GM06990 (cell line): ENCODE measurements at regions not wholly inside any gene's neighbourhood (a gene's known extent, or its start where the extent isn't known, plus 50 kb on each side); places are given as distances from the start of the nearest gene placed in this dataset.
A peak's percentile ranks its signal among the peaks of the same experiment; 100 is the strongest.

Source experiments
- DNase-seq: peaks from one replicate; pipeline ENCODE4 v3.0.0-alpha.2; 2011; ENCODE audit not compliant: insufficient read length; ENCODE audit errors: extremely low read depth
- H3K27me3 ChIP-seq: replicated peaks from 2 replicates; pipeline ENCODE4 v1.6.0; 2011; ENCODE audit warnings: low read length; ENCODE audit not compliant: control insufficient read depth, insufficient read depth
- H3K36me3 ChIP-seq: 2 replicates; pipeline ENCODE4 v1.5.1; 2011; ENCODE audit warnings: low read length; ENCODE audit not compliant: control insufficient read depth, insufficient read depth
- H3K4me3 ChIP-seq: replicated peaks from 2 replicates; pipeline ENCODE4 v1.5.1; 2011; ENCODE audit warnings: low read depth, mild to moderate bottlenecking, control low read depth, low read length
- TF ChIP-seq, protein P1 (sequence below): IDR thresholded peaks from 2 replicates; pipeline ENCODE4 v1.5.1; 2011; ENCODE audit warnings: low read length, control low read depth, mild to moderate bottlenecking, inconsistent platforms; ENCODE audit not compliant: insufficient read depth, poor library complexity, severe bottlenecking

- no peak for DNase-seq
- peaks cover 2% of the 10 kb centered on the region; the same call in 1 of the 2 replicates for H3K27me3 ChIP-seq
- TF ChIP-seq, protein P1, sequence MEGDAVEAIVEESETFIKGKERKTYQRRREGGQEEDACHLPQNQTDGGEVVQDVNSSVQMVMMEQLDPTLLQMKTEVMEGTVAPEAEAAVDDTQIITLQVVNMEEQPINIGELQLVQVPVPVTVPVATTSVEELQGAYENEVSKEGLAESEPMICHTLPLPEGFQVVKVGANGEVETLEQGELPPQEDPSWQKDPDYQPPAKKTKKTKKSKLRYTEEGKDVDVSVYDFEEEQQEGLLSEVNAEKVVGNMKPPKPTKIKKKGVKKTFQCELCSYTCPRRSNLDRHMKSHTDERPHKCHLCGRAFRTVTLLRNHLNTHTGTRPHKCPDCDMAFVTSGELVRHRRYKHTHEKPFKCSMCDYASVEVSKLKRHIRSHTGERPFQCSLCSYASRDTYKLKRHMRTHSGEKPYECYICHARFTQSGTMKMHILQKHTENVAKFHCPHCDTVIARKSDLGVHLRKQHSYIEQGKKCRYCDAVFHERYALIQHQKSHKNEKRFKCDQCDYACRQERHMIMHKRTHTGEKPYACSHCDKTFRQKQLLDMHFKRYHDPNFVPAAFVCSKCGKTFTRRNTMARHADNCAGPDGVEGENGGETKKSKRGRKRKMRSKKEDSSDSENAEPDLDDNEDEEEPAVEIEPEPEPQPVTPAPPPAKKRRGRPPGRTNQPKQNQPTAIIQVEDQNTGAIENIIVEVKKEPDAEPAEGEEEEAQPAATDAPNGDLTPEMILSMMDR, result no peak
- H3K4me3 ChIP-seq, result no peak overlapping the region
- no peaks in the 10 kb centered on the region for H3K36me3 ChIP-seq
Observed at GRCh38 chr11:127137771-127138280, 137.3 kb upstream of the KIRREL3 start.

- DNase-seq, result no peak
- Histone ChIP-seq H3K4me3 (no peak overlapping the region), H3K27me3 (no peaks in the 10 kb centered on the region), H3K36me3 (no peaks in the 10 kb centered on the region)
- TF ChIP-seq, protein P1, result peak; percentile 29
Observed at GRCh38 chr11:127136438-127136837, 135.9 kb upstream of the KIRREL3 start.

DNA sequence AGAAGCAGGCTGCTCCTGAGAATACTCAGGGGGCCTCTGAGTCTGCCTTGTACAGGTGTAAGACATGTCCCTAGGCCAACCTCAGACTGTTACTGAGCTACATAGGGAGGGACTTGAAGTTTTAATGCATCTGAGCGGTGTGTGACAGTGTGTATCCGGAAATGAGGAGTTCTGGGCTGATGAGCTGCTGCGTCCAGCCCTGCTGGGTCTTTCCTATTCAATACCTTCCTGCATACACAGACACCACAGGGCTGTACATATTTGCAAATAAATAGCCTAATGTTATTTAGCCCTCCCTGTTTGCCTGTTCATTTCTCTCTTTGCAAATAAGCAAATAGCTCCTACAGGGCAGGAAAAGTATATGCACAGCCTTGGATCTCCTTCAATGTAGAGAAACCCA lies 134.7 kb upstream of the KIRREL3 start:
- no peaks in the 10 kb centered on the region for H3K36me3 ChIP-seq
- no peak overlapping the region for H3K4me3 ChIP-seq
- TF ChIP-seq, protein P1, result no peak
- H3K27me3 ChIP-seq, result no peaks in the 10 kb centered on the region; the same call in none of the 2 replicates
- no peak for DNase-seq

DNA sequence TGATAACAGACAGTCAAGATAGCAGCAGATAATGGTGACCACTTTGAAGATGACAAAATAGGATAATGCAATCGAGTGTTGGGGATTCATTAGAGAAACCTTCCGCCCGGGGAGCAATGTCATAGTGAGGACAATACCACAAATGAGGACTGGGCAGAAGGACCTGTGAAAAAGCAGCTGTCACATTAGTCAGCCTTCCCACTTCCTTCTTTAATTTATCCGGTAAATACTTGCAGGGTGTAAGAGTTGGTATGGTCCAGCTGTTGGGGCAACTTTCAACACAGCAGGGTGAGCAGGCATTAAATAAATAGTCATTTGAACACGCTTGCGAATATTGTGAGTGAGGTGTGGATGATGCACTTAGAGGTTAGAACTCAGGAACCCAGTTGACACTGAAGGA lies 132.5 kb upstream of the KIRREL3 start:
- DNase-seq, result no peak
- Histone ChIP-seq H3K27me3 (no peaks in the 10 kb centered on the region; the same call in none of the 2 replicates), H3K4me3 (no peak overlapping the region), H3K36me3 (no peaks in the 10 kb centered on the region)
- TF ChIP-seq, protein P1, result no peak

GRCh38 chr11:127130321-127130720 lies 129.8 kb upstream of the KIRREL3 start:
- no peak overlapping the region for H3K4me3 ChIP-seq
- TF ChIP-seq, protein P1, result no peak
- no peaks in the 10 kb centered on the region for H3K36me3 ChIP-seq
- DNase-seq, result no peak
- no peaks in the 10 kb centered on the region; the same call in none of the 2 replicates for H3K27me3 ChIP-seq

DNA sequence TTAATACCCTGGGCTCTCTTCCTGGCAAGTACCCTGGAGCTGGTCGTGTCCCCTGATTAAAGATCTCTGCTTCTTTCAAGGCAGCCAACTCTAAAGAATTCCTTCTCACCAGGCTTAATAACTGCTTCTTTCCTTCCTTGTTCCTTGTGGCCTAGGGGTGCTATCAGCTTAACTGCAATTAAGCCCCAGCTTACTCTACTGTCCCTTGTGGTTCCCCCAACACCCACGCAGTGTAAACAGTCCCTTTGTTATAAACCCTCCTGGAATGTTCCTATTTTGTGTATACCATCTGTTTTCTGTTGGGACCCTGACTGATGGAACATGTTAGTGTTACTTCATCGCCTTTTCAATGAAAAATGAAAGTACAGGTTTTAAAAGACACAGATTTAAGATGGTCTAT lies 126.4 kb upstream of the KIRREL3 start:
- Histone ChIP-seq H3K27me3 (no peaks in the 10 kb centered on the region; the same call in none of the 2 replicates), H3K36me3 (no peaks in the 10 kb centered on the region), H3K4me3 (no peak overlapping the region)
- DNase-seq, result no peak
- TF ChIP-seq, protein P1, result no peak
